GM12878 (cell line): ENCODE measurements at regions not wholly inside any gene's neighbourhood (a gene's known extent, or its start where the extent isn't known, plus 50 kb on each side); places are given as distances from the start of the nearest gene placed in this dataset.

Experiments
- ATAC-seq: fragments of 200-7000 bp; cut with Tn5 transposase; 3 replicates; pipeline ENCODE4 v1.9.1; 2020; ENCODE audit warnings: mild to moderate bottlenecking, moderate library complexity
- BruUV-seq: library from RNA; stranded (reverse); fragments of 400-500 nt; replicated peaks from 2 replicates; lab custom pipeline; 2021; lab: Mats Ljungman, UMichigan
- CTCF ChIA-PET: fragments of 300-600 bp; sonication (Branson Sonifier 250); formaldehyde crosslinking; extraction: SDS; loops from one replicate; lab custom pipeline; 2021; ENCODE audit warnings: inconsistent platforms; lab: Yijun Ruan, JAX
- POLR2A ChIA-PET: fragments of 350-600 bp; formaldehyde crosslinking; extraction: SDS; loops from one replicate; lab custom pipeline; 2021; ENCODE audit warnings: inconsistent platforms; lab: Charles Lee
- RAD21 ChIA-PET: fragments of 300-600 bp; sonication (Branson Sonifier 250); formaldehyde crosslinking; loops from one replicate; lab custom pipeline; 2023; ENCODE audit warnings: antibody characterized with exemption; ENCODE audit not compliant: unreplicated experiment; lab: Charles Lee
- SMC1A ChIA-PET: fragments of 300-600 bp; sonication (Branson Sonifier 250); formaldehyde crosslinking; loops from one replicate; lab custom pipeline; 2023; ENCODE audit not compliant: unreplicated experiment, uncharacterized antibody; lab: Charles Lee
- DNase-seq: peaks from one replicate; pipeline ENCODE4 v3.0.0-alpha.2; 2011; ENCODE audit warnings: low read depth, low spot score
- FAIRE-seq: peaks from 3 replicates; lab custom pipeline; 2011; peaks lifted over from hg19 to GRCh38; lab: Jason Lieb, UNC
- H2AFZ ChIP-seq: 2 replicates; pipeline ENCODE4 v1.6.0; 2011; ENCODE audit warnings: low read depth, low read length, control low read depth; ENCODE audit not compliant: control insufficient read depth
- H3K27ac ChIP-seq: 2 replicates; pipeline ENCODE4 v1.5.1; 2011; ENCODE audit warnings: control low read depth; ENCODE audit not compliant: control insufficient read depth, insufficient read depth
- H3K27me3 ChIP-seq, 2 experiments: replicated peaks in 1 of 2; 2 replicates each; pipeline versions ENCODE4 v1.6.0 to v1.6.1; 2011; ENCODE audit warnings: low read length in 1 of 2; ENCODE audit not compliant: control insufficient read depth in 2 of 2, insufficient read depth in 2 of 2
- H3K36me3 ChIP-seq, 2 experiments: 2 replicates each; pipeline ENCODE4 v1.5.1; 2011; ENCODE audit warnings: low read length in 1 of 2; ENCODE audit not compliant: control insufficient read depth in 2 of 2, insufficient read depth in 2 of 2
- H3K4me1 ChIP-seq: 2 replicates; pipeline ENCODE4 v1.6.1; 2011; ENCODE audit warnings: mild to moderate bottlenecking, low read length, moderate library complexity, mixed read lengths; ENCODE audit not compliant: control insufficient read depth, insufficient read depth
- H3K4me2 ChIP-seq: 2 replicates; pipeline ENCODE4 v1.6.0; 2011; ENCODE audit warnings: control low read depth; ENCODE audit not compliant: control insufficient read depth, insufficient read depth
- H3K4me3 ChIP-seq: fragments of 200-600 bp; sonication (generic); 2 replicates; pipeline ENCODE4 v1.5.1; 2016
- H3K79me2 ChIP-seq: 2 replicates; pipeline ENCODE4 v1.6.0; 2011; ENCODE audit warnings: low read length; ENCODE audit not compliant: control insufficient read depth, insufficient read depth
- H3K9ac ChIP-seq: 2 replicates; pipeline ENCODE4 v1.8.0; 2011; ENCODE audit warnings: low read length, control low read depth, mixed read lengths; ENCODE audit not compliant: control insufficient read depth, insufficient read depth
- H3K9me3 ChIP-seq: replicated peaks from 3 replicates; pipeline ENCODE4 v1.5.1; 2011; ENCODE audit warnings: mild to moderate bottlenecking, low read length; ENCODE audit not compliant: control insufficient read depth, insufficient read depth
- H4K20me1 ChIP-seq: 2 replicates; pipeline ENCODE4 v1.6.0; 2011; ENCODE audit not compliant: control insufficient read depth, insufficient read depth
- EED ChIP-seq: sonication (generic); IDR thresholded peaks from 2 replicates; pipeline ENCODE4 v1.6.1; 2016; ENCODE audit warnings: antibody characterized with exemption, low read depth
- MEF2B ChIP-seq: fragments of 450-650 bp; IDR thresholded peaks from 2 replicates; pipeline ENCODE4 v1.6.1; 2018; ENCODE audit warnings: mild to moderate bottlenecking, moderate library complexity; ENCODE audit not compliant: partially characterized antibody, poor library complexity, severe bottlenecking
- MYB ChIP-seq: fragments of 150-350 bp; IDR thresholded peaks from 2 replicates; pipeline ENCODE4 v1.6.1; 2014; ENCODE audit warnings: mild to moderate bottlenecking, low read depth, low read length, borderline replicate concordance
- SIN3A ChIP-seq: IDR thresholded peaks from 2 replicates; pipeline ENCODE4 v1.6.1; 2012; ENCODE audit warnings: low read depth, low read length, improper control_type of control experiment
- TCF3 ChIP-seq: IDR thresholded peaks from 2 replicates; pipeline ENCODE4 v1.6.1; 2012; ENCODE audit warnings: low read depth, mild to moderate bottlenecking, low read length, borderline replicate concordance; ENCODE audit not compliant: insufficient read depth
- ZNF622 ChIP-seq: fragments of 450-650 bp; IDR thresholded peaks from 2 replicates; pipeline ENCODE4 v1.6.1; 2017; ENCODE audit warnings: mild to moderate bottlenecking, inconsistent platforms
- ZSCAN29 ChIP-seq: fragments of 450-650 bp; IDR thresholded peaks from 2 replicates; pipeline ENCODE4 v1.6.1; 2017; ENCODE audit warnings: mild to moderate bottlenecking, moderate library complexity
- WGBS: methylation state at CpG from one replicate; pipeline ENCODE4 v1.1.6; 2016; ENCODE audit warnings: low lambda C conversion rate; ENCODE audit not compliant: insufficient replicate concordance, insufficient coverage; ENCODE audit errors: missing lambda C conversion rate; 5-methylcytosine and 5-hydroxymethylcytosine counted together
- in situ Hi-C: fragments of 300-500 bp; cut with MboI; formaldehyde crosslinking; loops from 9 replicates; pipeline ENCODE4 v1.14.3; 2018; ENCODE audit warnings: mixed read lengths
- intact Hi-C: fragments of 100-400 bp; cut with micrococcal nuclease; formaldehyde crosslinking; loops from one replicate; pipeline ENCODE4 v1.14.2; 2022; ENCODE audit not compliant: unreplicated experiment
- TF ChIP-seq, protein P1 (sequence below): fragments of 150-350 bp; IDR thresholded peaks from 2 replicates; pipeline ENCODE4 v1.6.1; 2016; ENCODE audit warnings: low read depth, low read length
- TF ChIP-seq, protein P2 (sequence below): IDR thresholded peaks from 2 replicates; pipeline ENCODE4 v1.6.1; 2012; ENCODE audit warnings: low read depth, low read length, improper control_type of control experiment
- TF ChIP-seq, protein P3 (sequence below): fragments of 450-650 bp; formaldehyde crosslinking; IDR thresholded peaks from 2 replicates; pipeline ENCODE4 v1.4.0; 2022; ENCODE audit warnings: mild to moderate bottlenecking, moderate library complexity
- TF ChIP-seq, protein P4 (sequence below): fragments of 450-650 bp; IDR thresholded peaks from 2 replicates; pipeline ENCODE4 v1.6.1; 2016; ENCODE audit warnings: mild to moderate bottlenecking, moderate library complexity, borderline replicate concordance

DNA sequence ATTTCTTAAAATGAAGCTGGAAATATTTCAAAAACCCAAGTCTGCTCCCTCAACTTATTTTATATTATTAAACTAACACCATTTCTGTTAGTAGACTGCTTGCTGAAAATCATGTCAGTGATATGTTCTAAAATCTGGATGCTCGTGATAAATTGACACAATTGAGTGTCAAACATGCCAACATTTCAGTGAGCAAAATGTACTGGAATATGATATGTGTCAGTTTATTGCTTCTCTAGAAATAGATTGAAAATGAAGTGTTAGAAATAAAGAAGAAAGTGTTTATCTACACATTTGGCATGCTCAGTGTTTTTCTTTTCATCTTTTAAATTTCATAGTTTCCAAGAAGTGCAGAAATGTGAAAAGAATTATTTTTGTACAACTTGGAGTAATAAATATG is 624.6 kb downstream of the SI start (continued):
- TF ChIP-seq, protein P1, sequence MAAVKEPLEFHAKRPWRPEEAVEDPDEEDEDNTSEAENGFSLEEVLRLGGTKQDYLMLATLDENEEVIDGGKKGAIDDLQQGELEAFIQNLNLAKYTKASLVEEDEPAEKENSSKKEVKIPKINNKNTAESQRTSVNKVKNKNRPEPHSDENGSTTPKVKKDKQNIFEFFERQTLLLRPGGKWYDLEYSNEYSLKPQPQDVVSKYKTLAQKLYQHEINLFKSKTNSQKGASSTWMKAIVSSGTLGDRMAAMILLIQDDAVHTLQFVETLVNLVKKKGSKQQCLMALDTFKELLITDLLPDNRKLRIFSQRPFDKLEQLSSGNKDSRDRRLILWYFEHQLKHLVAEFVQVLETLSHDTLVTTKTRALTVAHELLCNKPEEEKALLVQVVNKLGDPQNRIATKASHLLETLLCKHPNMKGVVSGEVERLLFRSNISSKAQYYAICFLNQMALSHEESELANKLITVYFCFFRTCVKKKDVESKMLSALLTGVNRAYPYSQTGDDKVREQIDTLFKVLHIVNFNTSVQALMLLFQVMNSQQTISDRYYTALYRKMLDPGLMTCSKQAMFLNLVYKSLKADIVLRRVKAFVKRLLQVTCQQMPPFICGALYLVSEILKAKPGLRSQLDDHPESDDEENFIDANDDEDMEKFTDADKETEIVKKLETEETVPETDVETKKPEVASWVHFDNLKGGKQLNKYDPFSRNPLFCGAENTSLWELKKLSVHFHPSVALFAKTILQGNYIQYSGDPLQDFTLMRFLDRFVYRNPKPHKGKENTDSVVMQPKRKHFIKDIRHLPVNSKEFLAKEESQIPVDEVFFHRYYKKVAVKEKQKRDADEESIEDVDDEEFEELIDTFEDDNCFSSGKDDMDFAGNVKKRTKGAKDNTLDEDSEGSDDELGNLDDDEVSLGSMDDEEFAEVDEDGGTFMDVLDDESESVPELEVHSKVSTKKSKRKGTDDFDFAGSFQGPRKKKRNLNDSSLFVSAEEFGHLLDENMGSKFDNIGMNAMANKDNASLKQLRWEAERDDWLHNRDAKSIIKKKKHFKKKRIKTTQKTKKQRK, result no peak
- TF ChIP-seq ZNF622 (no peak), EED (no peak)
- TF ChIP-seq, protein P2, sequence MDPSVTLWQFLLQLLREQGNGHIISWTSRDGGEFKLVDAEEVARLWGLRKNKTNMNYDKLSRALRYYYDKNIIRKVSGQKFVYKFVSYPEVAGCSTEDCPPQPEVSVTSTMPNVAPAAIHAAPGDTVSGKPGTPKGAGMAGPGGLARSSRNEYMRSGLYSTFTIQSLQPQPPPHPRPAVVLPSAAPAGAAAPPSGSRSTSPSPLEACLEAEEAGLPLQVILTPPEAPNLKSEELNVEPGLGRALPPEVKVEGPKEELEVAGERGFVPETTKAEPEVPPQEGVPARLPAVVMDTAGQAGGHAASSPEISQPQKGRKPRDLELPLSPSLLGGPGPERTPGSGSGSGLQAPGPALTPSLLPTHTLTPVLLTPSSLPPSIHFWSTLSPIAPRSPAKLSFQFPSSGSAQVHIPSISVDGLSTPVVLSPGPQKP, result no peak

DNA sequence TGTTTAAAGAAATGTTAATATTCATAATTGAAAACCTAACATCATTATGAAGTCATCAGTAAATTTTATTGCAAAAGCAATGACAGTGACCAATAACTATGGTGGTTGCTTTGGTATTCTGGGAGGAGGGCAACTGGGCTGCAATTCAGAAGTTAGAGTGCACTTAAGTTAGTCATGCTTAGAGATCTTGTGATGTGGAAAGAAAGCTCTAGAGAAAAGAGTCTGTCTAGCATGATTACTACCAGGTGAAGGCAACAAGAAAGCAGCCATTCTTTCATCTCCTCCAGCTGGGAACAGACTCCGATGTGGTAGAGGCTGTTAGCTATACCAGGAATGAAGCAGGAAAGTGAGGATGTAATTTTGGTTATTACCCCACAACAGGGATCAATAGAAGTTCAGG is 625.6 kb downstream of the SI start:
- H3K9me3 ChIP-seq, result no peaks in the 10 kb centered on the region
- no peak overlapping the region for H2AFZ ChIP-seq
- DNase-seq (no peak), FAIRE-seq (no peak), ATAC-seq (no peak)
- no peak overlapping the region for H3K9ac ChIP-seq
- H3K79me2 ChIP-seq, result no peaks in the 10 kb centered on the region
- H3K4me3 ChIP-seq, result no peak overlapping the region
- no peaks in the 10 kb centered on the region for H3K27me3 ChIP-seq
- ChIA-PET RAD21 (no interaction called here), SMC1A (interaction anchor here (0.6 kb wide), 1 partner anchor 13 kb away, joined by 3 read pairs; no protein-coding TSS in a partner anchor), POLR2A (no interaction called here), CTCF (no interaction called here)
- no peak overlapping the region for H3K4me2 ChIP-seq
- no peaks in the 10 kb centered on the region for H3K4me1 ChIP-seq
- BruUV-seq, result no TSS peak
- in situ Hi-C loops (no loop called here), intact Hi-C loops (no loop called here)
- no peak overlapping the region for H3K27ac ChIP-seq
- no peaks in the 10 kb centered on the region for H3K36me3 ChIP-seq
- H4K20me1 ChIP-seq, result no peaks in the 10 kb centered on the region
- 0% methylated on average over 1 of the region's 1 CpG for WGBS
- TF ChIP-seq MEF2B, result no peak
- TF ChIP-seq TCF3, result no peak
- no peak for TF ChIP-seq SIN3A
- TF ChIP-seq, protein P3, sequence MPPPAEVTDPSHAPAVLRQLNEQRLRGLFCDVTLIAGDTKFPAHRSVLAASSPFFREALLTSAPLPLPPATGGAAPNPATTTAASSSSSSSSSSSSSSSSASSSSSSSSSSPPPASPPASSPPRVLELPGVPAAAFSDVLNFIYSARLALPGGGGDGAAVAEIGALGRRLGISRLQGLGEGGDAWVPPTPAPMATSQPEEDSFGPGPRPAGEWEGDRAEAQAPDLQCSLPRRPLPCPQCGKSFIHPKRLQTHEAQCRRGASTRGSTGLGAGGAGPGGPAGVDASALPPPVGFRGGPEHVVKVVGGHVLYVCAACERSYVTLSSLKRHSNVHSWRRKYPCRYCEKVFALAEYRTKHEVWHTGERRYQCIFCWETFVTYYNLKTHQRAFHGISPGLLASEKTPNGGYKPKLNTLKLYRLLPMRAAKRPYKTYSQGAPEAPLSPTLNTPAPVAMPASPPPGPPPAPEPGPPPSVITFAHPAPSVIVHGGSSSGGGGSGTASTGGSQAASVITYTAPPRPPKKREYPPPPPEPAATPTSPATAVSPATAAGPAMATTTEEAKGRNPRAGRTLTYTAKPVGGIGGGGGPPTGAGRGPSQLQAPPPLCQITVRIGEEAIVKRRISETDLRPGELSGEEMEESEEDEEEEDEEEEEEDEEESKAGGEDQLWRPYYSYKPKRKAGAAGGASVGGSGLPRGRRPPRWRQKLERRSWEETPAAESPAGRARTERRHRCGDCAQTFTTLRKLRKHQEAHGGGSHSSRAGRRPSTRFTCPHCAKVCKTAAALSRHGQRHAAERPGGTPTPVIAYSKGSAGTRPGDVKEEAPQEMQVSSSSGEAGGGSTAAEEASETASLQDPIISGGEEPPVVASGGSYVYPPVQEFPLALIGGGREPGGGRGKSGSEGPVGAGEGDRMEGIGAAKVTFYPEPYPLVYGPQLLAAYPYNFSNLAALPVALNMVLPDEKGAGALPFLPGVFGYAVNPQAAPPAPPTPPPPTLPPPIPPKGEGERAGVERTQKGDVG (CRISPR knock-in tag), result no peak
- TF ChIP-seq MYB, result no peak
- TF ChIP-seq ZSCAN29, result no peak
- TF ChIP-seq, protein P4, sequence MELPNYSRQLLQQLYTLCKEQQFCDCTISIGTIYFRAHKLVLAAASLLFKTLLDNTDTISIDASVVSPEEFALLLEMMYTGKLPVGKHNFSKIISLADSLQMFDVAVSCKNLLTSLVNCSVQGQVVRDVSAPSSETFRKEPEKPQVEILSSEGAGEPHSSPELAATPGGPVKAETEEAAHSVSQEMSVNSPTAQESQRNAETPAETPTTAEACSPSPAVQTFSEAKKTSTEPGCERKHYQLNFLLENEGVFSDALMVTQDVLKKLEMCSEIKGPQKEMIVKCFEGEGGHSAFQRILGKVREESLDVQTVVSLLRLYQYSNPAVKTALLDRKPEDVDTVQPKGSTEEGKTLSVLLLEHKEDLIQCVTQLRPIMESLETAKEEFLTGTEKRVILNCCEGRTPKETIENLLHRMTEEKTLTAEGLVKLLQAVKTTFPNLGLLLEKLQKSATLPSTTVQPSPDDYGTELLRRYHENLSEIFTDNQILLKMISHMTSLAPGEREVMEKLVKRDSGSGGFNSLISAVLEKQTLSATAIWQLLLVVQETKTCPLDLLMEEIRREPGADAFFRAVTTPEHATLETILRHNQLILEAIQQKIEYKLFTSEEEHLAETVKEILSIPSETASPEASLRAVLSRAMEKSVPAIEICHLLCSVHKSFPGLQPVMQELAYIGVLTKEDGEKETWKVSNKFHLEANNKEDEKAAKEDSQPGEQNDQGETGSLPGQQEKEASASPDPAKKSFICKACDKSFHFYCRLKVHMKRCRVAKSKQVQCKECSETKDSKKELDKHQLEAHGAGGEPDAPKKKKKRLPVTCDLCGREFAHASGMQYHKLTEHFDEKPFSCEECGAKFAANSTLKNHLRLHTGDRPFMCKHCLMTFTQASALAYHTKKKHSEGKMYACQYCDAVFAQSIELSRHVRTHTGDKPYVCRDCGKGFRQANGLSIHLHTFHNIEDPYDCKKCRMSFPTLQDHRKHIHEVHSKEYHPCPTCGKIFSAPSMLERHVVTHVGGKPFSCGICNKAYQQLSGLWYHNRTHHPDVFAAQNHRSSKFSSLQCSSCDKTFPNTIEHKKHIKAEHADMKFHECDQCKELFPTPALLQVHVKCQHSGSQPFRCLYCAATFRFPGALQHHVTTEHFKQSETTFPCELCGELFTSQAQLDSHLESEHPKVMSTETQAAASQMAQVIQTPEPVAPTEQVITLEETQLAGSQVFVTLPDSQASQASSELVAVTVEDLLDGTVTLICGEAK, result no peak
